CD14-positive monocyte (primary cell): ENCODE measurements at regions not wholly inside any gene's neighbourhood (a gene's known extent, or its start where the extent isn't known, plus 50 kb on each side); places are given as distances from the start of the nearest gene placed in this dataset.

Experiments
- DNase-seq, 3 donors: peaks; one replicate each; pipeline ENCODE4 v3.0.0-alpha.2; 2011 to 2022
- H2AFZ ChIP-seq: 2 replicates; pipeline ENCODE4 v1.6.0; 2012; ENCODE audit warnings: mild to moderate bottlenecking, low read depth, low read length, inconsistent platforms; ENCODE audit not compliant: insufficient read depth, poor library complexity, severe bottlenecking
- H3K27ac ChIP-seq, 2 donors: 1 replicate in 1 of 2; 2 replicates in 1 of 2; pipeline ENCODE4 v1.5.1; 2012 to 2013; ENCODE audit warnings: low read length in 2 of 2, control low read depth in 1 of 2, inconsistent platforms in 1 of 2, low read depth in 1 of 2, mild to moderate bottlenecking in 1 of 2
- H3K27me3 ChIP-seq, 2 donors: one replicate each; pipeline versions ENCODE4 v1.6.0 to v1.6.1; 2011 to 2013; ENCODE audit warnings: low read length in 2 of 2; ENCODE audit not compliant: control insufficient read depth in 2 of 2, insufficient read depth in 2 of 2
- H3K36me3 ChIP-seq, 2 donors: replicated peaks in 1 of 2; 1 replicate in 1 of 2; 2 replicates in 1 of 2; pipeline versions ENCODE4 v1.5.1 to v1.6.1; 2012 to 2013; ENCODE audit warnings: low read length in 2 of 2, control low read depth in 1 of 2, inconsistent platforms in 1 of 2, mild to moderate bottlenecking in 1 of 2; ENCODE audit not compliant: insufficient read depth in 2 of 2, control insufficient read depth in 1 of 2
- H3K4me1 ChIP-seq, 2 donors: 1 replicate in 1 of 2; 2 replicates in 1 of 2; pipeline versions ENCODE4 v1.5.1 to v1.6.1; 2012 to 2013; ENCODE audit warnings: low read length in 2 of 2, control low read depth in 1 of 2, inconsistent platforms in 1 of 2, mild to moderate bottlenecking in 1 of 2, moderate library complexity in 1 of 2; ENCODE audit not compliant: insufficient read depth in 2 of 2, control insufficient read depth in 1 of 2
- H3K4me2 ChIP-seq: replicated peaks from 2 replicates; pipeline ENCODE3; 2012; ENCODE audit warnings: low read length, moderate library complexity, mild to moderate bottlenecking; ENCODE audit not compliant: poor library complexity, severe bottlenecking; ENCODE audit errors: extremely low read depth
- H3K4me3 ChIP-seq, 3 experiments: fragments of 200-600 bp in 1 of 3; sonication (generic) in 1 of 3; replicated peaks in 1 of 3; 1 replicate in 2 of 3; 2 replicates in 1 of 3; pipeline ENCODE4 v1.5.1; 2011 to 2013; ENCODE audit warnings: low read length in 3 of 3, mild to moderate bottlenecking in 3 of 3, control low read depth in 2 of 3, low read depth in 2 of 3, inconsistent platforms in 1 of 3, moderate library complexity in 1 of 3
- H3K79me2 ChIP-seq: 2 replicates; pipeline ENCODE4 v1.6.0; 2012; ENCODE audit warnings: mild to moderate bottlenecking, control low read depth, inconsistent platforms, low read length, moderate library complexity; ENCODE audit not compliant: insufficient read depth
- H3K9ac ChIP-seq: 2 replicates; pipeline ENCODE4 v1.6.0; 2017; ENCODE audit warnings: low read length, mild to moderate bottlenecking; ENCODE audit not compliant: insufficient read depth, poor library complexity, severe bottlenecking
- H3K9me3 ChIP-seq, 2 donors: replicated peaks in 1 of 2; 1 replicate in 1 of 2; 2 replicates in 1 of 2; pipeline versions ENCODE4 v1.5.1 to v1.6.1; 2012 to 2013; ENCODE audit warnings: low read length in 2 of 2, control low read depth in 1 of 2; ENCODE audit not compliant: control insufficient read depth in 1 of 2, insufficient read depth in 1 of 2
- H4K20me1 ChIP-seq: 2 replicates; pipeline ENCODE4 v1.6.0; 2012; ENCODE audit warnings: mild to moderate bottlenecking, low read length, control low read depth, moderate library complexity; ENCODE audit not compliant: insufficient read depth
- H3K27ac Mint-ChIP-seq, 7 donors: one replicate each; pipeline ENCODE4 v1.8.0; 2020; ENCODE audit warnings: mild to moderate bottlenecking in 7 of 7, mixed read lengths in 7 of 7, moderate library complexity in 6 of 7, inconsistent platforms in 2 of 7
- H3K27me3 Mint-ChIP-seq, 3 donors: one replicate each; pipeline ENCODE4 v1.8.0; 2021 to 2022; ENCODE audit warnings: low read depth in 3 of 3, mild to moderate bottlenecking in 3 of 3, mixed read lengths in 3 of 3, moderate library complexity in 3 of 3, inconsistent platforms in 1 of 3
- H3K36me3 Mint-ChIP-seq, 2 donors: one replicate each; pipeline ENCODE4 v1.8.0; 2020; ENCODE audit warnings: mixed read lengths in 2 of 2, inconsistent platforms in 1 of 2, mild to moderate bottlenecking in 1 of 2
- H3K4me1 Mint-ChIP-seq: one replicate; pipeline ENCODE4 v1.8.0; 2020; ENCODE audit warnings: mild to moderate bottlenecking, mixed read lengths
- H3K4me3 Mint-ChIP-seq, 2 donors: one replicate each; pipeline ENCODE4 v1.8.0; 2020; ENCODE audit warnings: mild to moderate bottlenecking in 2 of 2, mixed read lengths in 2 of 2, moderate library complexity in 1 of 2
- H3K9me3 Mint-ChIP-seq, 7 donors: one replicate each; pipeline ENCODE4 v1.8.0; 2020 to 2022; ENCODE audit warnings: mixed read lengths in 7 of 7, mild to moderate bottlenecking in 6 of 7, moderate library complexity in 6 of 7, inconsistent platforms in 2 of 7
- WGBS: methylation state at CpG from one replicate; pipeline ENCODE4 v1.1.5; 2013; ENCODE audit warnings: missing lambda C conversion rate; ENCODE audit not compliant: insufficient coverage; 5-methylcytosine and 5-hydroxymethylcytosine counted together
- intact Hi-C, 2 donors: fragments of 100-400 bp; cut with micrococcal nuclease; formaldehyde crosslinking; loops; one replicate each; pipeline versions ENCODE4 v1.15.0 to v1.15.1; 2023
- TF ChIP-seq, protein P1 (sequence below): fragments of 200-600 bp; IDR thresholded peaks from one replicate; pipeline ENCODE4 v1.8.0; 2022; ENCODE audit warnings: antibody characterized with exemption, mild to moderate bottlenecking

- no peak overlapping the region for H3K9ac ChIP-seq
- no peak overlapping the region for H3K27ac Mint-ChIP-seq
- H3K4me3 Mint-ChIP-seq, result peak overlapping the region in 1 of 2 donors; percentile 9
- H3K4me2 ChIP-seq, result no peak overlapping the region
- TF ChIP-seq, protein P1, sequence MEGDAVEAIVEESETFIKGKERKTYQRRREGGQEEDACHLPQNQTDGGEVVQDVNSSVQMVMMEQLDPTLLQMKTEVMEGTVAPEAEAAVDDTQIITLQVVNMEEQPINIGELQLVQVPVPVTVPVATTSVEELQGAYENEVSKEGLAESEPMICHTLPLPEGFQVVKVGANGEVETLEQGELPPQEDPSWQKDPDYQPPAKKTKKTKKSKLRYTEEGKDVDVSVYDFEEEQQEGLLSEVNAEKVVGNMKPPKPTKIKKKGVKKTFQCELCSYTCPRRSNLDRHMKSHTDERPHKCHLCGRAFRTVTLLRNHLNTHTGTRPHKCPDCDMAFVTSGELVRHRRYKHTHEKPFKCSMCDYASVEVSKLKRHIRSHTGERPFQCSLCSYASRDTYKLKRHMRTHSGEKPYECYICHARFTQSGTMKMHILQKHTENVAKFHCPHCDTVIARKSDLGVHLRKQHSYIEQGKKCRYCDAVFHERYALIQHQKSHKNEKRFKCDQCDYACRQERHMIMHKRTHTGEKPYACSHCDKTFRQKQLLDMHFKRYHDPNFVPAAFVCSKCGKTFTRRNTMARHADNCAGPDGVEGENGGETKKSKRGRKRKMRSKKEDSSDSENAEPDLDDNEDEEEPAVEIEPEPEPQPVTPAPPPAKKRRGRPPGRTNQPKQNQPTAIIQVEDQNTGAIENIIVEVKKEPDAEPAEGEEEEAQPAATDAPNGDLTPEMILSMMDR, result no peak
- no peaks in the 10 kb centered on the region for H3K36me3 ChIP-seq
- no peak overlapping the region for H2AFZ ChIP-seq
- no peaks in the 10 kb centered on the region for H3K9me3 ChIP-seq
- H3K4me1 Mint-ChIP-seq, result no peaks in the 10 kb centered on the region
- H3K79me2 ChIP-seq, result no peaks in the 10 kb centered on the region
- peaks cover 1 to 6% (median 3%) of the 10 kb centered on the region in 3 donors for H3K27me3 Mint-ChIP-seq
- intact Hi-C loops, result no loop called here
- no peak for DNase-seq
- H3K27ac ChIP-seq, result no peak overlapping the region
- 86% methylated on average over 3 of the region's 8 CpGs for WGBS
- H3K9me3 Mint-ChIP-seq, result peaks cover 0 to 3% (median 0%) of the 10 kb centered on the region in 7 donors
- no peaks in the 10 kb centered on the region for H3K4me1 ChIP-seq
- H3K27me3 ChIP-seq, result peaks cover 3% of the 10 kb centered on the region in 2 donors
- no peak overlapping the region for H3K4me3 ChIP-seq
- no peaks in the 10 kb centered on the region for H4K20me1 ChIP-seq
- H3K36me3 Mint-ChIP-seq, result no peaks in the 10 kb centered on the region
Measured at GRCh38 chr4:55253948-55254593, 92.0 kb upstream of the SRD5A3 start.

GRCh38 chr4:55255179-55255578, 90.9 kb upstream of the SRD5A3 start:
- no CpG with 5 or more reads among the region's 1 CpG for WGBS
- DNase-seq, result no peak

More at GRCh38 chr4:55255179-55255578, 90.9 kb upstream of the SRD5A3 start:
- H3K27ac Mint-ChIP-seq, result no peak overlapping the region
- no peak overlapping the region for H2AFZ ChIP-seq
- TF ChIP-seq, protein P1, result no peak
- H3K36me3 Mint-ChIP-seq, result no peaks in the 10 kb centered on the region
- no peak overlapping the region for H3K9ac ChIP-seq
- H3K4me3 Mint-ChIP-seq, result no peak overlapping the region
- H3K9me3 Mint-ChIP-seq, result peaks cover 0 to 3% (median 0%) of the 10 kb centered on the region in 7 donors
- peaks cover 1 to 5% (median 3%) of the 10 kb centered on the region in 3 donors for H3K27me3 Mint-ChIP-seq
- no peaks in the 10 kb centered on the region for H3K9me3 ChIP-seq
- no peak overlapping the region for H3K4me2 ChIP-seq
- H3K27ac ChIP-seq, result no peak overlapping the region
- no peaks in the 10 kb centered on the region for H3K36me3 ChIP-seq
- no peaks in the 10 kb centered on the region for H3K4me1 Mint-ChIP-seq
- H3K79me2 ChIP-seq, result no peaks in the 10 kb centered on the region
- no peak overlapping the region for H3K4me3 ChIP-seq
- intact Hi-C loops, result no loop called here
- peaks cover 3% of the 10 kb centered on the region in 2 donors for H3K27me3 ChIP-seq
- no peaks in the 10 kb centered on the region for H4K20me1 ChIP-seq
- H3K4me1 ChIP-seq, result no peaks in the 10 kb centered on the region
